Neural progenitor cell (in vitro differentiated cells): ENCODE measurements at regions not wholly inside any gene's neighbourhood (a gene's known extent, or its start where the extent isn't known, plus 50 kb on each side); places are given as distances from the start of the nearest gene placed in this dataset.

Experiments used
- DNase-seq: peaks from one replicate; pipeline ENCODE4 v3.0.0-alpha.2; 2016; ENCODE audit warnings: low spot score
- H2AFZ ChIP-seq: fragments of 200-600 bp; sonication (generic); replicated peaks from 2 replicates; pipeline ENCODE4 v1.6.1; 2016; ENCODE audit warnings: antibody characterized with exemption
- H3F3A ChIP-seq: fragments of 200-600 bp; sonication (generic); 2 replicates; pipeline ENCODE4 v1.6.1; 2016; ENCODE audit warnings: antibody characterized with exemption, low read depth
- H3K27ac ChIP-seq: fragments of 200-600 bp; sonication (generic); 2 replicates; pipeline ENCODE4 v1.5.1; 2016; ENCODE audit warnings: mild to moderate bottlenecking
- H3K27me3 ChIP-seq: fragments of 200-600 bp; sonication (generic); 2 replicates; pipeline ENCODE4 v1.6.1; 2016; ENCODE audit warnings: mild to moderate bottlenecking, moderate library complexity
- H3K36me3 ChIP-seq: fragments of 200-600 bp; sonication (generic); 2 replicates; pipeline ENCODE4 v1.5.1; 2016
- H3K4me1 ChIP-seq: fragments of 200-600 bp; sonication (generic); 2 replicates; pipeline ENCODE4 v1.6.1; 2016; ENCODE audit warnings: mixed run types
- H3K4me2 ChIP-seq: fragments of 200-600 bp; sonication (generic); 2 replicates; pipeline ENCODE4 v1.6.1; 2016
- H3K4me3 ChIP-seq: fragments of 200-600 bp; sonication (generic); 2 replicates; pipeline ENCODE4 v1.5.1; 2016
- H3K79me2 ChIP-seq: fragments of 200-600 bp; sonication (generic); 2 replicates; pipeline ENCODE4 v1.6.1; 2016; ENCODE audit warnings: low read depth
- H3K9ac ChIP-seq: fragments of 200-600 bp; sonication (generic); 2 replicates; pipeline ENCODE4 v1.6.1; 2016
- H3K9me3 ChIP-seq: fragments of 200-600 bp; sonication (generic); 2 replicates; pipeline ENCODE4 v1.5.1; 2016; ENCODE audit warnings: low read depth
- H4K20me1 ChIP-seq: fragments of 200-600 bp; sonication (generic); 2 replicates; pipeline ENCODE4 v1.6.1; 2016; ENCODE audit warnings: low read depth
- H3K27ac Mint-ChIP-seq: 3 replicates; pipeline ENCODE4 v1.8.0; 2021; ENCODE audit warnings: mixed read lengths
- H3K27me3 Mint-ChIP-seq: 2 replicates; pipeline ENCODE4 v1.8.0; 2022; ENCODE audit warnings: low read depth, mild to moderate bottlenecking, inconsistent platforms, moderate library complexity, mixed read lengths; ENCODE audit not compliant: insufficient read depth
- H3K36me3 Mint-ChIP-seq: 3 replicates; pipeline ENCODE4 v1.8.0; 2021; ENCODE audit warnings: mixed read lengths
- H3K4me1 Mint-ChIP-seq: 3 replicates; pipeline ENCODE4 v1.8.0; 2021; ENCODE audit warnings: mixed read lengths
- H3K4me3 Mint-ChIP-seq: 3 replicates; pipeline ENCODE4 v1.8.0; 2021; ENCODE audit warnings: mild to moderate bottlenecking, moderate library complexity, mixed read lengths
- H3K9me3 Mint-ChIP-seq: 3 replicates; pipeline ENCODE4 v1.8.0; 2020; ENCODE audit warnings: mixed read lengths
- CTCF ChIP-seq: fragments of 200-600 bp; sonication (generic); IDR thresholded peaks from 2 replicates; pipeline ENCODE4 v1.5.1; 2017; ENCODE audit warnings: antibody characterized with exemption, mild to moderate bottlenecking
- EZH2 ChIP-seq: fragments of 200-600 bp; sonication (generic); IDR thresholded peaks from 2 replicates; pipeline ENCODE4 v1.6.1; 2017; ENCODE audit warnings: antibody characterized with exemption, mild to moderate bottlenecking, moderate library complexity
- EZH2phosphoT487 ChIP-seq: fragments of 200-600 bp; sonication (generic); IDR thresholded peaks from 2 replicates; pipeline ENCODE4 v1.6.1; 2017; ENCODE audit warnings: antibody characterized with exemption

- Mint-ChIP-seq H3K9me3 (no peaks in the 10 kb centered on the region), H3K4me1 (peaks cover 12% of the 10 kb centered on the region), H3K27ac (no peak overlapping the region), H3K36me3 (no peaks in the 10 kb centered on the region), H3K27me3 (peaks cover 10% of the 10 kb centered on the region), H3K4me3 (no peak overlapping the region)
- Histone ChIP-seq H3K27me3 (peaks cover 4% of the 10 kb centered on the region), H3K4me3 (no peak overlapping the region), H3K36me3 (no peaks in the 10 kb centered on the region), H2AFZ (no peak overlapping the region), H3K79me2 (no peaks in the 10 kb centered on the region), H3F3A (no peaks in the 10 kb centered on the region), H3K9ac (no peak overlapping the region), H3K9me3 (no peaks in the 10 kb centered on the region), H3K4me2 (no peak overlapping the region), H4K20me1 (no peaks in the 10 kb centered on the region), H3K4me1 (peaks cover 8% of the 10 kb centered on the region), H3K27ac (no peak overlapping the region)
- TF ChIP-seq CTCF (peak; percentile 50), EZH2 (no peak), EZH2phosphoT487 (no peak)
- DNase-seq = no peak
Measured at GRCh38 chr15:79218588-79219200, 63.8 kb upstream of the ANKRD34C start.

GRCh38 chr15:79213650-79214049 is 68.9 kb upstream of the ANKRD34C start:
- Histone ChIP-seq H3K27ac (no peak overlapping the region), H3K4me1 (peaks cover 17% of the 10 kb centered on the region), H2AFZ (no peak overlapping the region), H3K36me3 (no peaks in the 10 kb centered on the region), H4K20me1 (peaks cover 8% of the 10 kb centered on the region), H3K4me2 (no peak overlapping the region), H3K9ac (no peak overlapping the region), H3K4me3 (no peak overlapping the region), H3K9me3 (no peaks in the 10 kb centered on the region), H3K79me2 (no peaks in the 10 kb centered on the region), H3K27me3 (peaks cover 20% of the 10 kb centered on the region), H3F3A (peaks cover 6% of the 10 kb centered on the region)
- TF ChIP-seq EZH2phosphoT487 (no peak), CTCF (no peak), EZH2 (no peak)
- H3K36me3 Mint-ChIP-seq = no peaks in the 10 kb centered on the region
- H3K9me3 Mint-ChIP-seq = no peaks in the 10 kb centered on the region
- H3K27me3 Mint-ChIP-seq = peaks cover 8% of the 10 kb centered on the region
- H3K4me1 Mint-ChIP-seq = peaks cover 26% of the 10 kb centered on the region
- peak overlapping the region; percentile 54 for H3K27ac Mint-ChIP-seq
- H3K4me3 Mint-ChIP-seq = no peak overlapping the region
- DNase-seq = no peak

GRCh38 chr15:79212589-79213157 is 69.8 kb upstream of the ANKRD34C start:
- H3F3A ChIP-seq = peaks cover 6% of the 10 kb centered on the region
- H3K27me3 ChIP-seq = peaks cover 19% of the 10 kb centered on the region
- no peak overlapping the region for H3K27ac ChIP-seq
- no peaks in the 10 kb centered on the region for H3K9me3 Mint-ChIP-seq
- H3K27ac Mint-ChIP-seq = peak overlapping the region; percentile 72
- H3K4me1 Mint-ChIP-seq = peaks cover 26% of the 10 kb centered on the region
- peak; percentile 83 for DNase-seq
- no peak overlapping the region for H3K9ac ChIP-seq
- no peak overlapping the region for H3K4me3 ChIP-seq
- no peaks in the 10 kb centered on the region for H3K9me3 ChIP-seq
- H3K4me1 ChIP-seq = peaks cover 17% of the 10 kb centered on the region
- no peaks in the 10 kb centered on the region for H3K36me3 ChIP-seq
- H3K36me3 Mint-ChIP-seq = no peaks in the 10 kb centered on the region
- H3K27me3 Mint-ChIP-seq = peaks cover 4% of the 10 kb centered on the region
- TF ChIP-seq EZH2phosphoT487 (no peak), EZH2 (no peak), CTCF (no peak)
- H3K79me2 ChIP-seq = no peaks in the 10 kb centered on the region
- peak overlapping the region; percentile 34 for H3K4me2 ChIP-seq
- H3K4me3 Mint-ChIP-seq = no peak overlapping the region
- peaks cover 8% of the 10 kb centered on the region for H4K20me1 ChIP-seq
- no peak overlapping the region for H2AFZ ChIP-seq
